ENCODE measurements at regions not wholly inside any gene's neighbourhood (a gene's known extent, or its start where the extent isn't known, plus 50 kb on each side); places are given as distances from the start of the nearest gene placed in this dataset.
A peak's percentile ranks its signal among the peaks of the same experiment; 100 is the strongest.

- intact Hi-C loops (cut with DNase I) = no loop called here
These were observed 192.6 kb upstream of the MYT1L start for GRCh38 chr2:2523461-2524347.

DNA sequence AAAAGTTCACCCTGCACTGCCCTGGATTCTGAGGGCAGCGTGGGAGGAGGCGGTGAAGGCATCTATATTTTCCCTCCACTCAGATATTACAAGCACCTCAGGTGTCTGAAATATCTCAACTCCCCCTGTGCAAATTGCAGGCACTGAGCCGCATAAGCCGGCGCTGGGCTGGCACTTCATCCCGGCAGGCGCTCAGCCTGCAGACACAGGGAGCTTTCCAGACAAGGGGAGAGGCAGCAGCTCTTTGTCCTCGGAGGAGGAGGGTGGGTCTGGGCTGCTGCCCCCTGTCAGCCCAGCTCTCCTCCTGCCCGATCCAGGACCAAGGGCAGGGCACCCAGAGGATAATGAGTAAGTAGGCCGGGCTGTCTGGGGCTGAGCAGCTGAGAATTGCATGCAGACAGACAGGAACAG, 189.3 kb upstream of the MYT1L start:
- intact Hi-C loops (cut with DNase I) = no loop called here
- peak in 28 of 42 donors; percentile 15 to 71 (median 44) for DNase-seq

More at GRCh38 chr2:2523461-2524347, 192.6 kb upstream of the MYT1L start:
- DNase-seq = peak in 33 of 42 donors; percentile 24 to 81 (median 54)

GRCh38 chr2:2519381-2519780, 188.3 kb upstream of the MYT1L start:
- peak in 2 of 42 donors; percentile 48 to 59 for DNase-seq
- intact Hi-C loops (cut with DNase I) = no loop called here

DNA sequence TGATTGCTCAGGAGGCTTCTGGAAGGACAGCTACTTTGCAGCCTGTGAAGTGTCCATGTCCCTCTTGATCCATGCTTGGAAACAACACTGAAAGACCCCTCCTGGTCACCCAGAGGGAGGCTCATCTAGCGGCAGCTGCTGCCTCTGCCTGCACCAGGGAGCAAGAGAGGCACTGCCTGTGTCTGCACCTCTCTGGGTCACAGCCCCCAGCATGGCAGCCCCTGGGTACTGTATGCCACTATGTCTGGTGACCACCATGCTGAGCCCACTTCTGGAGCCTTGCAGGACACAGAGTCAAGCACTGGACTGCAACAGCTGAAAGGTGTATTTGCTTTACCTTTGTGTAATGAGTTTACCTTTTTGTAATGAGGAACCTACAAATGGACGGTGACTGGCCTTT, 186.3 kb upstream of the MYT1L start:
- DNase-seq = no peak
- intact Hi-C loops (cut with DNase I) = no loop called here

DNA sequence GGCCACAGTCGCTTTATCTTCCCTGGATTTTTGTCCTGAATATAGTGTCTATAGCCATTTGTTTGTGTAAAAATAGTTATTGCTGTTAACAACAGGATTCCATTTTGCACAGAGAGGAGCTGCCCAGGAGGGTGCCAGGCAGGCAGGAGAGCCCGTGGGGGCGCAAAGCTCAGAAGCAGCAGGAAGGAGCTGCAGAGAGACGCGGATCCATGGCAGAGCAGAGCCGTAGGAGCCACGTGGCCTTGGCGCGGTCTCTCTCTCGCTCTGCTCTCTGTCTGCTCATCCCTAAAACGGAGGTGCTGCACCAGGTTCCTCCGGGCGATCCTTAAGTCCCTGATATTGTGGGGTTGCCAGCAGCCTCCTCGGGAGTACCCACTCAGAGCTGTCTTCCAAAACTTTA, 185.3 kb upstream of the MYT1L start:
- intact Hi-C loops (cut with DNase I) = no loop called here

GRCh38 chr2:2512931-2513330, 181.9 kb upstream of the MYT1L start:
- peak in 1 of 42 donors; percentile 9 for DNase-seq
- intact Hi-C loops (cut with DNase I) = no loop called here

More for the DNA sequence above, 185.3 kb upstream of the MYT1L start:
- peak in 14 of 42 donors; percentile 23 to 67 (median 33) for DNase-seq

DNA sequence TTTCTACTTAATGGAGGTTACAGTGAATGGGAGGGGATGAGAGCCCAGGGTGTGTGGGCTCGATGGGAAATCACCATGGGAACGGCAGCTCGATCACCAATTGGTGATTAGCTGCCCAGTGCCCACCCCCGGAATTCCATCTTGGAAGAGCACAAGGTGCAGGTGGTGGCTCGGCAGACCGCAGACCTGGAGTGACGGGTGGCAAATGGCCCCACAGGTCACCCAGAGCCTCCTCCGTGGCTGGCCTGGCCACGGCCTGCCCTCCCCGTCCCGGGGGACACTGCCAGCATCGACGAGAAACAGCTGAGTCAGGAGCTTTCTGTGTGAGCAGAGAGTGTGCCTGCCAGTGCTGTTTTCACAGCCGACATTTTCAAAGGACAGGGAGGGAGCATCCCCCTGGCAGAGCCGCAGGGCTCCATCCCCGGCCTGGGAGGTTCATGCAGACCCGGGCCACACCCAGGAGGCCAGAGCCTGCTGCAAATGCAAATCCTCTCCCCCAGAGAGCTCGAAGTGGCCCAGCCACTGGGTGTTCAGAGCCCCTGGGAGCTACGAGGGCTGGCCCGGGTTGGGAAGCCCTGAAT, 176.4 kb upstream of the MYT1L start:
- intact Hi-C loops (cut with DNase I) = no loop called here
- DNase-seq = peak in 10 of 42 donors; percentile 14 to 49 (median 34)

GRCh38 chr2:2506536-2506935, 175.5 kb upstream of the MYT1L start:
- DNase-seq = peak in 1 of 42 donors; percentile 25
- intact Hi-C loops (cut with DNase I) = no loop called here

DNA sequence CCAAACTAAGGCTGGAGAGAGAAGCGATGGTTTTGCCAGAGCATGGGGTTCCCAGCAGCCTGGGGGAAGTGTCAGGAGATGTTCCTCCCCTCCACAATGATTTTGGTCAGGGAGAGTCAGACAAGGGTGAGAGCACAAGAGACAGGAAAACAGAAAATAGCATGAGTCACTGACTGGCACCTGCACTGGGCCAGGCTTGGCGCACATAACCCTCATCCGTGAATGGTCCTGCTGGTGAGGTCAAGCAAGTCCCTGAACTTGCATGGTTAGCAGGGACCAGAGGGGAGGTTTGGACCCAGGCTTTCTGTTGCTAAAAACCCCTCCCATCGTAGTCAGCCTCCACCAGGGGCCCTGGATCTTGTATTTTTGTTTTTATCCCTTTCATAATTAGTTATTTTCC, 174.5 kb upstream of the MYT1L start:
- peak in 1 of 42 donors; percentile 29 for DNase-seq
- intact Hi-C loops (cut with DNase I) = no loop called here

DNA sequence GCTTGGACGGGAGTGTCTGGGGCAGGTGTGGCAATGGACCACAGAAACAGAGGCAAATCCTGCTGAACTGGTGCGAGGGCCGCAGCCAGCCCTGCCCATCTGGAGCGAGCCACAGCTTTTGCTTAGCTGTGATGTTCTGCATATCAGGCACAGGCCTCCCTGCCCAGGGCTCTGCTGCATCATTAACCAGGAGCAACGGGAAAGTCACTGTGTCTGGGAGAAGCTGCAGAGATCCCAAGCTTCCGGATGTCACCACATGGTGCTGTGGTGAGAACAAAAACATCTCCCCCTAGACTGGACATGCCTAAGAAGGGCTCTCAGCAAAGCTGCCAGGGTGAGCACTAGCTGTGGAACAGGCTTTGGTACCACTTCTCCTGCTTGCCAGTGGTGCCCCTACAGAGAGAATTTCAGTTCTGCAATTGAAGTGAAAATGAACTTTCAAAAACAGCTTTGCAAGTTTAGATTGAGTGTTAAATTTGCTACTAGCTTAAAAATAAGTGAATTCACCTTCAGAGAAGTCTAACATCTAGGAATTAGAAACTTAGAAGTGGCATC, 172.9 kb upstream of the MYT1L start:
- intact Hi-C loops (cut with DNase I) = no loop called here

GRCh38 chr2:2502201-2502549, 171.1 kb upstream of the MYT1L start:
- intact Hi-C loops (cut with DNase I) = no loop called here
- peak in 1 of 42 donors; percentile 35 for DNase-seq

More for the DNA sequence above, 172.9 kb upstream of the MYT1L start:
- peak in 1 of 42 donors; percentile 33 for DNase-seq

DNA sequence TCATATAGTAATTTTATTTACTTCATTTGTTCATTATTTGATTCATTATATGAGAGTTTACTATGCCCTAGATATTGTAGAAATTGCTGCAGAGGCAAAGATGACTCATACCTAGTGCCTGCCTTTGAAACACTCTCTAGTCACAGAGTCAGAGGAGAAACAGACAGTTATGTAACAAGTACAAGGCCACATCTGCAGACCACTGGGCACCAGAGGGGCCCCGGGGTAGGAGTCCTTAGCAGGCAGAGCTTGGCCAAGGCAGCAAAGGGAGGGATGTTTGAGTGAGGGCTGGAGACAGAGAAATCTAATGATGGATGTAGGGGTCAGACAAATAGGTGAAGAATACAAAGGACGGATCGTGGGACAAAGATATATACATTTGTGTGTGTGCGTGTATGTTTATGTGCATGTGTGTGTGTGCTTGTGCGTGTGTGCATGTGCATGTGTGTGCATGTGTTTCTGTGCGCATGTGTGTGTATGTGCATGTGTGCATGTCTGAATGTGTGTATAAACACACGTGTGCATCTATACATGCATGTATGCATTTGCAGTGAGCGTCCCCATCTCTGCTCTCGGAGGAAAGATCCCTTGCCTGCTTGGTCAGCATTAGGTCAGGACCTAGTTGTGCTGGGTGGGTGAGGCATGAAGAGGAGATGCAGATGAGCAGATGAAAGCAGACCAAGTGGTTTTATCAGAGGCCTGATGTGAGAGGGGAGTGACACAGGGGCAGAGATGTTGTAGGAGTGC, 170.6 kb upstream of the MYT1L start:
- peak in 4 of 42 donors; percentile 10 to 52 (median 36) for DNase-seq
- intact Hi-C loops (cut with DNase I) = no loop called here

DNA sequence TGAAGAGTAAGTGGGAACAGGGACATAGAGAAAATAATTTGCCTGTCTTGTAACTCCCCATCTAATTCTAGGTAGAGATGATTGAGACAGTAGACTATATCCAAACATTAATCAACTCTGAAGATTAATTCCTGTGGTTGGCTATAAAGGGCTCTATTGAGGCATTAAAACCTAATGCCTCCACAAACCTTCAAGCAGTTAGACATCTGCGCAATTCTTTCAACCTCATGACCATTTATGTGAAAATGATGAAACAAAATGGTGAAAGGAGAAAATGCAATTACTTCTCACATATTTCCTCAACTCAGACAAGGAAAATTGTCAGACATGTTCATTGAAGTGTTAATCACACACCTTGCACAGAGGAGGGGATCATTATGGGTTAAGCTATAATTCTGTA, 164.5 kb upstream of the MYT1L start:
- DNase-seq = no peak
- intact Hi-C loops (cut with DNase I) = no loop called here

DNA sequence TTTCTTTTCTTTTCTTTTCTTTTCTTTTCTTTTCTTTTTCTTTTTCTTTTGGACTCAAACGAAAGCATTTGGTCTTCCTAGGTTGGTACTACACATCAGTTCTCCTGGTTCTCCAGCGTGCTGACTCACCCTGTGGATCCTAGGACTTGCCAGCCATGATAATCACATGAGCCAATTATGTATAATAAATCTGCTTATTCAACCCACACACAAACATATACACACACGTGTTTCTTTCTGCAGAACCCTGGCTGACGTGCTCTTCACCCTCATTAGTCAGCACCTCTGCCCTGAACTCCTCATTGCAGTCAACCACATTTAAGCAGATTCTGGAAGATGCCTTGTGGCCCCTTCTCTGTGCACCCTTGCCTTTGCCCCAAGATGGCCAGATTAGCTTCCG, 162.4 kb upstream of the MYT1L start:
- DNase-seq = peak in 1 of 42 donors; percentile 9
- intact Hi-C loops (cut with DNase I) = no loop called here

- DNase-seq = peak in 1 of 42 donors; percentile 14
- intact Hi-C loops (cut with DNase I) = no loop called here
These were observed 161.7 kb upstream of the MYT1L start for GRCh38 chr2:2492800-2493199.

DNA sequence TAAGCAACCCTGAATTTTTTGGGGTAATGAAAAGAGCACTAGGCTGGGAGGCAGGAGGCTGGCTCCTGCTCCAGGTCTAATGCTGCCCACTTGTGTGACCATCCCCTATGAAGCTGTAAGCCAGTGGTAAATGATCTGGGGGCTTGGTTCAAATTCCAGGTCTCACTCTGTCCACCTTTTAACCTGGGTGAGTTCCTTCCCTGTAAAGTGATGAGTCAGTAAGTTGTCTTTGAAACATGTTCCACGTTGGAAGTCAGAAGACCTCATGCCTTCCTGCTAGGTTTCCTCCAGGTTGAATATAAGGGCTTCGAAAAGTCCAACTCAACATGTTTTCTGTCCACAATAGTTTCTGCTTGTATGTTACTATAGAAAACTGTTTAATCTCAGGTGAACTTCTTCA, 160.9 kb upstream of the MYT1L start:
- no peak for DNase-seq
- intact Hi-C loops (cut with DNase I) = no loop called here

GRCh38 chr2:2484301-2484700, 153.2 kb upstream of the MYT1L start:
- intact Hi-C loops (cut with DNase I) = no loop called here
- no peak for DNase-seq

DNA sequence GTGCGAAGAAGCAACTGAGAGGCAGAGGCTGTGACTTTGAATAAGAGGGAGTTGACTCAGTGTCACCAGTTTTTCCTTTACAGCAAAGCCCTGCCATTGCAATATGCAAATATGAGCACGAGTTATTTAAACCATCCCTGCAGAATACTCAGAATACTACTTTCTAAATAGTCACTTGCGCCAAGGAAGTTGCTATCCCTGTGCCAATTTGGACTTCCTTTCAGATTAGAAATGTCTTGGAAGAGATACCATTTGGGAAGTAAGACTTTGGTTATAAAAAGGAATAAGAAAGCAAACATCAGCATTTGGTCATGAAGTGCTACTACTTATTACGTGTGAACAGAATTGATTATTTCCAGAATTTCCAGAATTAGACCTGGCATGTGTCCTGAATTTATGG, 151.8 kb upstream of the MYT1L start:
- intact Hi-C loops (cut with DNase I) = no loop called here
- no peak for DNase-seq

DNA sequence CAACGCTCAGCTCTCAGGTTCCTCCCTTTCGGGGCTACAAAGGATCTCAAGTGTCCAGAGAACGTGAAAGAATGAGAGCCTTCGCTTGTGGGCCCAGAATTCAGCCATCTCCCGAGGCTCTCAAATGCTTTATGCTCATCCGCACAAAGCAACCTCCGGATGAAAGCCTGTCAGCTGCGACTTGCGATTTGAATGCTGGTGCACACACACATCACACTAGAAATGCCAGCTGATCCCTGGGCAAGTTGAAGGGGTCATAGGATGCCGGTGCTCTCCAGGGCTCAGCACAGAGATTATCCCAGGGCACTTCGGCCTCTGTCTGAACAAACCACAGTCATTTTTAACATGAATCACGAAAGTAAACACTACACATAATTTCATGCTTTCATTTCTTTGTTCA, 141.8 kb upstream of the MYT1L start:
- intact Hi-C loops (cut with DNase I) = no loop called here
- no peak for DNase-seq

DNA sequence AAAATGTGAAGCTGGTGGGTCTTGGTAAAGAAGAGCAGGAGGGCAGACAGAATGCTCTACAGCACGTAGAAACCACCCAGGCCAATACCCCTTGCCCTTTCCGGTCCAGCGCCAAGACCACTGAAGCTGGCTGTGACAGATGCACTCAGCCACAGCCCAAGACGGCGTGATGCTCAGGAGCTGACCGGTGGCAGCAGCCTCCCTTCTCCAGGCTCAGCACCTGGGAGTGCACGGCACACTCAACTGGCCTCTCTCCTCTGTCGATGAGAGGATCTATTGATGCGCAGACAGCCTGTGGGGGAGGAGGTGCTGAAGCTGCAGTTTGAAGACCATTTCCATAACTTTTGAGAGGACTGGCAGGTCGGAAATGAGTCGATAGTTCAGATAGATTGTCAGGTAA, 141.0 kb upstream of the MYT1L start:
- intact Hi-C loops (cut with DNase I) = no loop called here
- no peak for DNase-seq
